ENCODE measurements at regions not wholly inside any gene's neighbourhood (a gene's known extent, or its start where the extent isn't known, plus 50 kb on each side); places are given as distances from the start of the nearest gene placed in this dataset.

- no peak for DNase-seq
Observed at GRCh38 chr2:239460780-239461179, 60.0 kb upstream of the HDAC4 start.

GRCh38 chr2:239459606-239460005 is 58.8 kb upstream of the HDAC4 start:
- DNase-seq, result no peak

- no peak for DNase-seq
Observed at GRCh38 chr2:239459056-239459455, 58.2 kb upstream of the HDAC4 start.

GRCh38 chr2:239457586-239458445 is 57.0 kb upstream of the HDAC4 start:
- no peak for DNase-seq

GRCh38 chr2:239456940-239457339 is 56.1 kb upstream of the HDAC4 start:
- no peak for DNase-seq

- no peak for DNase-seq
Observed at GRCh38 chr2:239455436-239456203, 54.8 kb upstream of the HDAC4 start.

GRCh38 chr2:239454507-239454906 is 53.7 kb upstream of the HDAC4 start:
- DNase-seq, result no peak

All from hematopoietic multipotent progenitor cell treated with erythropoietin and hydrocortisone succinate and interleukin-3 and kit ligand, for 4 days (in vitro differentiated cells).